KMS-11 (cell line): ENCODE measurements at regions not wholly inside any gene's neighbourhood (a gene's known extent, or its start where the extent isn't known, plus 50 kb on each side); places are given as distances from the start of the nearest gene placed in this dataset.

Experiments
- H2AFZ ChIP-seq: fragments of 200-600 bp; sonication (generic); 2 replicates; pipeline ENCODE4 v1.6.1; 2016; ENCODE audit warnings: antibody characterized with exemption, mixed run types, low read depth
- H3K27ac ChIP-seq: fragments of 200-600 bp; sonication (generic); 2 replicates; pipeline ENCODE4 v1.6.1; 2016; ENCODE audit warnings: mild to moderate bottlenecking, mixed run types
- H3K27me3 ChIP-seq: fragments of 200-600 bp; sonication (generic); 2 replicates; pipeline ENCODE4 v1.6.1; 2017; ENCODE audit warnings: mild to moderate bottlenecking, low read depth, mixed run types, moderate library complexity; ENCODE audit not compliant: insufficient read depth
- H3K36me3 ChIP-seq: fragments of 200-600 bp; sonication (generic); 2 replicates; pipeline ENCODE4 v1.6.1; 2017; ENCODE audit warnings: mild to moderate bottlenecking, mixed run types; ENCODE audit not compliant: insufficient read depth
- H3K4me1 ChIP-seq: fragments of 200-600 bp; sonication (generic); 2 replicates; pipeline ENCODE4 v1.6.1; 2016; ENCODE audit warnings: mild to moderate bottlenecking, low read depth, mixed run types; ENCODE audit not compliant: poor library complexity, severe bottlenecking
- H3K4me2 ChIP-seq: fragments of 200-600 bp; sonication (generic); 2 replicates; pipeline ENCODE4 v1.7.0; 2016; ENCODE audit warnings: mild to moderate bottlenecking, mixed run types
- H3K4me3 ChIP-seq: fragments of 200-600 bp; sonication (generic); IDR thresholded peaks from 2 replicates; pipeline ENCODE4 v1.6.1; 2017; ENCODE audit warnings: low read depth, low read length, mixed read lengths; ENCODE audit not compliant: insufficient read depth
- H3K79me2 ChIP-seq: fragments of 200-600 bp; sonication (generic); 2 replicates; pipeline ENCODE4 v1.6.1; 2016; ENCODE audit warnings: low read depth, mixed run types; ENCODE audit not compliant: insufficient read depth
- H3K9ac ChIP-seq: fragments of 200-600 bp; sonication (generic); 2 replicates; pipeline ENCODE4 v1.6.1; 2016; ENCODE audit warnings: mild to moderate bottlenecking, mixed run types
- H4K20me1 ChIP-seq: fragments of 200-600 bp; sonication (generic); 2 replicates; pipeline ENCODE4 v1.6.1; 2016; ENCODE audit warnings: mild to moderate bottlenecking, mixed run types; ENCODE audit not compliant: insufficient read depth
- CTCF ChIP-seq: fragments of 200-600 bp; sonication (generic); conservative IDR thresholded peaks from 2 replicates; pipeline ENCODE4 v1.6.1; 2017; ENCODE audit warnings: low read depth, mild to moderate bottlenecking, antibody characterized with exemption, low read length, moderate library complexity, mixed read lengths

GRCh38 chr2:75772908-75773630, 62.4 kb upstream of the GCFC2 start:
- H3K79me2 ChIP-seq = no peaks in the 10 kb centered on the region
- no peak overlapping the region for H3K4me2 ChIP-seq
- H3K27me3 ChIP-seq = no peaks in the 10 kb centered on the region
- no peaks in the 10 kb centered on the region for H3K4me1 ChIP-seq
- no peak overlapping the region for H3K4me3 ChIP-seq
- no peak overlapping the region for H3K27ac ChIP-seq
- H4K20me1 ChIP-seq = no peaks in the 10 kb centered on the region
- no peak for TF ChIP-seq CTCF
- no peak overlapping the region for H2AFZ ChIP-seq
- no peaks in the 10 kb centered on the region for H3K36me3 ChIP-seq
- H3K9ac ChIP-seq = no peak overlapping the region

- H3K36me3 ChIP-seq = no peaks in the 10 kb centered on the region
- H3K79me2 ChIP-seq = no peaks in the 10 kb centered on the region
- H3K9ac ChIP-seq = no peak overlapping the region
- no peaks in the 10 kb centered on the region for H3K4me1 ChIP-seq
- H3K4me3 ChIP-seq = no peak overlapping the region
- TF ChIP-seq CTCF = no peak
- no peaks in the 10 kb centered on the region for H3K27me3 ChIP-seq
- H3K4me2 ChIP-seq = no peak overlapping the region
- no peak overlapping the region for H2AFZ ChIP-seq
- no peak overlapping the region for H3K27ac ChIP-seq
- no peaks in the 10 kb centered on the region for H4K20me1 ChIP-seq
Measured at GRCh38 chr2:75765798-75766197, 55.1 kb upstream of the GCFC2 start.

- Histone ChIP-seq H3K9ac (no peak overlapping the region), H2AFZ (no peak overlapping the region), H3K79me2 (no peaks in the 10 kb centered on the region), H3K27me3 (no peaks in the 10 kb centered on the region), H4K20me1 (no peaks in the 10 kb centered on the region), H3K4me3 (no peak overlapping the region), H3K27ac (no peak overlapping the region), H3K36me3 (no peaks in the 10 kb centered on the region), H3K4me2 (no peak overlapping the region), H3K4me1 (no peaks in the 10 kb centered on the region)
- no peak for TF ChIP-seq CTCF
Measured at GRCh38 chr2:75764611-75765010, 53.9 kb upstream of the GCFC2 start.
